ENCODE measurements at regions not wholly inside any gene's neighbourhood (a gene's known extent, or its start where the extent isn't known, plus 50 kb on each side); places are given as distances from the start of the nearest gene placed in this dataset.

DNA sequence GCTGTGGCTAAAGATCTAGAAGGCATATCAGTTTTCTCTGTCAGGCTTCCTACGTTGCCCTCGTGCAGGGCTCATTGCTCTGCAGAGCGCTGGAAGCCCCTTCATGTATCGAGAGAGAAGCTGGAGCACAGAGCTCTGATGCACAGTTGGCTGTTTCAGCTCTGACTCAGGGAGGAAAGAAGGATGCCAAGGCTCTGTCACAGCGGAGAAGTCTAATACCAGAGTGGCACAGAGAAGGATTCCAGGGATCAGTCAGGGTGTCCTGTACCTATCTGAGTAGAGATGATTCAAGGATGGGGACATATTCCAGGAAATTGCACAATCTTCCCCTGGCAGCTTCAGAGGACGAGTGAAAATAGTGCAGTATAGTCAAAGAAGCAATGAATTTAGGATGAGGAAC, 179.2 kb upstream of the FMN2 start:
- no peak for TF ChIP-seq CTCF (IDR thresholded peaks at IDR 0.05)
- TF ChIP-seq POLR2A (IDR thresholded peaks at IDR 0.05) = no peak
